GM19035 (cell line): ENCODE measurements at regions not wholly inside any gene's neighbourhood (a gene's known extent, or its start where the extent isn't known, plus 50 kb on each side); places are given as distances from the start of the nearest gene placed in this dataset.

Experiments used
- ATAC-seq: cut with Tn5 transposase; IDR thresholded peaks from one replicate; pipeline ENCODE4 v1.9.1; 2021; ENCODE audit not compliant: unreplicated experiment

GRCh38 chr10:128221117-128221516 lies 94.9 kb upstream of the MKI67 start:
- no peak for ATAC-seq

- ATAC-seq: no peak
Measured at GRCh38 chr10:128221807-128222206, 95.6 kb upstream of the MKI67 start.

- no peak for ATAC-seq
Measured at GRCh38 chr10:128222332-128222849, 96.2 kb upstream of the MKI67 start.

GRCh38 chr10:128230401-128230800 lies 104.2 kb upstream of the MKI67 start:
- ATAC-seq: no peak

GRCh38 chr10:128233422-128233821 lies 107.2 kb upstream of the MKI67 start:
- ATAC-seq: no peak

- no peak for ATAC-seq
Measured at GRCh38 chr10:128237710-128238109, 111.5 kb upstream of the MKI67 start.

- ATAC-seq: no peak
Measured at GRCh38 chr10:128241023-128241422, 114.8 kb upstream of the MKI67 start.

GRCh38 chr10:128242641-128243040 lies 116.4 kb upstream of the MKI67 start:
- no peak for ATAC-seq

GRCh38 chr10:128245026-128245425 lies 118.8 kb upstream of the MKI67 start:
- ATAC-seq: no peak

- no peak for ATAC-seq
Measured at GRCh38 chr10:128247576-128247975, 121.4 kb upstream of the MKI67 start.

- ATAC-seq: no peak
Measured at GRCh38 chr10:128254476-128254875, 128.3 kb upstream of the MKI67 start.

- ATAC-seq: no peak
Measured at GRCh38 chr10:128257428-128257827, 131.2 kb upstream of the MKI67 start.

- ATAC-seq: no peak
Measured at GRCh38 chr10:128258421-128258976, 132.3 kb upstream of the MKI67 start.

- ATAC-seq: no peak
Measured at GRCh38 chr10:128263891-128264688, 137.9 kb upstream of the MKI67 start.

- no peak for ATAC-seq
Measured at GRCh38 chr10:128265596-128265995, 139.4 kb upstream of the MKI67 start.

GRCh38 chr10:128267581-128267980 lies 141.4 kb upstream of the MKI67 start:
- ATAC-seq: no peak

GRCh38 chr10:128268015-128268722 lies 141.9 kb upstream of the MKI67 start:
- ATAC-seq: no peak

GRCh38 chr10:128274938-128275337 lies 148.7 kb upstream of the MKI67 start:
- ATAC-seq: no peak

GRCh38 chr10:128275388-128276177 lies 149.4 kb upstream of the MKI67 start:
- no peak for ATAC-seq

- ATAC-seq: no peak
Measured at GRCh38 chr10:128277267-128277840, 151.1 kb upstream of the MKI67 start.

GRCh38 chr10:128278362-128278761 lies 152.1 kb upstream of the MKI67 start:
- ATAC-seq: no peak
